Islet precursor cell (in vitro differentiated cells): ENCODE measurements at regions not wholly inside any gene's neighbourhood (a gene's known extent, or its start where the extent isn't known, plus 50 kb on each side); places are given as distances from the start of the nearest gene placed in this dataset.

ENCODE experiments used
- DNase-seq: peaks from one replicate; pipeline ENCODE4 v3.0.0-alpha.2; 2018

GRCh38 chrX:16516232-16516876, 133.6 kb upstream of the S100G start:
- DNase-seq: no peak

GRCh38 chrX:16517039-16517605, 132.8 kb upstream of the S100G start:
- no peak for DNase-seq

- DNase-seq: no peak
Measured at GRCh38 chrX:16518131-16518530, 131.8 kb upstream of the S100G start.

GRCh38 chrX:16524316-16524715, 125.6 kb upstream of the S100G start:
- DNase-seq: no peak

- no peak for DNase-seq
Measured at GRCh38 chrX:16526003-16526402, 124.0 kb upstream of the S100G start.

GRCh38 chrX:16528620-16529019, 121.3 kb upstream of the S100G start:
- no peak for DNase-seq
